ENCODE measurements at regions not wholly inside any gene's neighbourhood (a gene's known extent, or its start where the extent isn't known, plus 50 kb on each side); places are given as distances from the start of the nearest gene placed in this dataset.
"Not testable (repeated sequence)": the region's sequence is repeated elsewhere in the genome, so short reads cannot be mapped to it uniquely, and the experiment has no call there.

DNA sequence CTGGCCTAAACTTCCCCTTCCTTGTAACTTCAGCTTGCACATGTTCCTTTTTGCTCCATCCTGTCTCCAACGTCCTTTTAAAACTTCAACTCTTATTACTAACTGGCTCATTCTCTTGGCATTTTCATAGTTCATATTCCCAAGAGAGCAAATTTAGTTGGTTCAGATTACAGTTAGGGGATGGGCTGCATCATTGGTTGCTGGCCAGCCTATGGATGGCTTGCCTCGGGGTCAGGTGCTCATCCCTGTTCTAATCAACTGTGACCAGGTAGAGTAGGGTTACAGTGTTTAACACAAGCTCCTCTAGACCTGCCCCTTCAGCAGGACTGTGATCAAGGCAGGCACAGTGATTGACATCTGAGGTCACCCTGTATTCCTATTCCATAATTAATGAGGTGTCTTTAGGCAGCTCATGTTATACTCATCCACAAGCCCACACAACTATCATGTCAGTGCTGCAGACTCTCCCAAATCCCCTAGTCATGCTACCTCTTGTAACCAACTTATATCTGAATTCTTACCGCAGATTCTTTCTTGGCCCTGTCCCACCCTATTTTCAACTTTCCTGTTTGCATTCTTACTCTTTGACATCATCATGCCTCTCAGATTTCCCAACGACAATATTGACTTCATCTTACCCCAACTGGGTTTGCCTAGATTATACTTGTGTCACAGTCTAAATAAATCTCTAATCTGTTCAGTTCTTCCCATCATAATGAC lies 293.3 kb downstream of the MTX2 start:
- FAIRE-seq, result no peak
- no peak for DNase-seq (ENCODE audit: extremely low spot score, insufficient read length, low read depth)

DNA sequence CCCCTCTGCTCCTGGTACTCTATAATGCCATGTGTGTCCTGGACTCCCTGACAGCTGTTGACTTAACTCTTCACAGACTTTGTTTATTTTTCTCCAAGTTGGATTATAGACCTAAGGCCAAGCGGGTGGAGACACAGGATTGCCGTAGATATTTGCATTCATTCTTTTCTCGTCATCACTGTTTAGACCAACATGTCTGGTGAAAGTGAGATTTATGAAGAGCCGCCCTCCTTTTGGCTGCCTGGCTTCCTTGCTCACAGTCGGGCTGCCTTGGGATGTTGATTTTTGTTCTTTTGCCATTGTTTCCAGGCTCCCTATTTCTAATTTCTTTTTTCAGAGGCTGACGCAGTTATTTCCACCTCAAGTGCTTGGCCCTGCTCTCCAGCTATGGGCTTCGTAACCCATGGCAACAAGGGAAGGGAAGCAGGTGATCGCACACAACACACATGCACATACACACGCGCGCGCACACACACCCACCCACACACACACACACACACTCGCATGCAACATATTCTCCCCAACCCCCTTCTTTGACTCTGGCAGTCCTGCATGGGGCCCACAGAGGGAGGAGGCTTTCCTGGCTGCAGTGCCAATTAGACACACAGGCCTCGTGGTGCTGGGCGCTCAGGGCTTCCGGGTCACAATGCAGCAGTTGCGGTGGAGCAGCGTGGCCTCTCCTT lies 296.5 kb downstream of the MTX2 start:
- DNase-seq (ENCODE audit: extremely low spot score, insufficient read length, low read depth) (no peak), FAIRE-seq (no peak)

- DNase-seq (ENCODE audit: extremely low spot score, insufficient read length, low read depth) (no peak), FAIRE-seq (no peak)
Measured at GRCh38 chr2:176566496-176566895, 297.3 kb downstream of the MTX2 start.

- FAIRE-seq, result no peak
- DNase-seq (ENCODE audit: extremely low spot score, insufficient read length, low read depth), result no peak
Measured at GRCh38 chr2:176566961-176567360, 297.7 kb downstream of the MTX2 start.

GRCh38 chr2:176567361-176567760 lies 298.1 kb downstream of the MTX2 start:
- FAIRE-seq (no peak), DNase-seq (ENCODE audit: extremely low spot score, insufficient read length, low read depth) (no peak)

- FAIRE-seq, result no peak
- no peak for DNase-seq (ENCODE audit: extremely low spot score, insufficient read length, low read depth)
Measured at GRCh38 chr2:176569574-176569973, 300.3 kb downstream of the MTX2 start.

GRCh38 chr2:176573612-176574483 lies 304.6 kb downstream of the MTX2 start:
- FAIRE-seq (no peak), DNase-seq (ENCODE audit: extremely low spot score, insufficient read length, low read depth) (no peak)

- DNase-seq (ENCODE audit: extremely low spot score, insufficient read length, low read depth), result no peak
- FAIRE-seq, result no peak
Measured at GRCh38 chr2:176574484-176575236, 305.4 kb downstream of the MTX2 start.

- no peak for FAIRE-seq
- no peak for DNase-seq (ENCODE audit: extremely low spot score, insufficient read length, low read depth)
Measured at GRCh38 chr2:176575237-176575744, 306.0 kb downstream of the MTX2 start.

DNA sequence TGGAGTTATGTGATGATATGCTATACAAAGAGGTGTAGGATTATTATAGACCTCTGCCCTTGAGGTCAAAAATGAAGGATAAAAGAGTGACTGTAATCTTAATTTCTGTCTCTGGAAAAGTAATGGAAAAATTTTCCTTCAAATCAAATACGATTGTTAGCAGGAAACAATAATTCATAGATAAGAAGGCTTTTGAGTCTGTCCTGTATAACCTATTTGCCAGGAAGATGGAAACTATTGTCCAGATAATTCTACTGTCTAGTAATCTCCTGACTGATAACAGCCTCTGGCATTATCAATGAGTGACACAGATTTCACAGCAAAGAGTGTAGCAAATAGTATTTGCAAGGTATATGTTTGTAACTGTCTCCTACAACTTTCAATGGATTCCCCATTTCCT lies 307.8 kb downstream of the MTX2 start:
- no peak for DNase-seq (ENCODE audit: extremely low spot score, insufficient read length, low read depth)
- no peak for FAIRE-seq

GRCh38 chr2:176578292-176578691 lies 309.1 kb downstream of the MTX2 start:
- not testable (repeated sequence) for FAIRE-seq; DNase-seq (ENCODE audit: extremely low spot score, insufficient read length, low read depth)

GRCh38 chr2:176579608-176580007 lies 310.4 kb downstream of the MTX2 start:
- no peak for DNase-seq (ENCODE audit: extremely low spot score, insufficient read length, low read depth)
- no peak for FAIRE-seq

- no peak for DNase-seq (ENCODE audit: extremely low spot score, insufficient read length, low read depth)
- no peak for FAIRE-seq
Measured at GRCh38 chr2:176581557-176582165, 312.4 kb downstream of the MTX2 start.

- DNase-seq (ENCODE audit: extremely low spot score, insufficient read length, low read depth), result no peak
- no peak for FAIRE-seq
Measured at GRCh38 chr2:176582176-176582575, 312.9 kb downstream of the MTX2 start.

DNA sequence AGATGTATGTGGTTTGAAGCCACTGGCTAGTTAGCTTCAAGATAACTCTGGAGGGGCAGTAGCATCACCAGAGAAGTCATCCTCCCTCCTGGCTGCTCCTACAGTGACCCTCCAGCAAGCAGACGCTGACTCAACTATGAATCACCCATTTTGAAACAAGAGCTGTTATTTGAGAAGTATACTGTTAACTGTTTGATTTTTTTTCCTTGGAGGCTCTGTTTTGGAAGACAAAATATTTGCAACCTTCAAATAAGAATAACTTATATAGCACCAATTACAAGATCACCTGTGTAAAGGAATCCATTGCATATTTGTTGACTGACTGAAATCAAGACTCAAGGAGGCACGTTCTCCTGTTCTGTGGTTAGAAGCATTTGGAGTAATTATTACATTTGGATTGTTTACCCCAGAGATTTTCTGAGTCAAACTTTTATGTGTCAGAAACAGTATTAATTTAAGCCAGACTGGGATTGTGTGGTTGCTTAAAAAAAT lies 313.8 kb downstream of the MTX2 start:
- DNase-seq (ENCODE audit: extremely low spot score, insufficient read length, low read depth) (no peak), FAIRE-seq (no peak)

GRCh38 chr2:176583607-176584006 lies 314.4 kb downstream of the MTX2 start:
- FAIRE-seq, result no peak
- DNase-seq (ENCODE audit: extremely low spot score, insufficient read length, low read depth), result no peak

GRCh38 chr2:176584333-176584732 lies 315.1 kb downstream of the MTX2 start:
- DNase-seq (ENCODE audit: extremely low spot score, insufficient read length, low read depth) (no peak), FAIRE-seq (no peak)

- FAIRE-seq, result no peak
Measured at GRCh38 chr2:176585291-176585690, 316.0 kb downstream of the MTX2 start.

DNA sequence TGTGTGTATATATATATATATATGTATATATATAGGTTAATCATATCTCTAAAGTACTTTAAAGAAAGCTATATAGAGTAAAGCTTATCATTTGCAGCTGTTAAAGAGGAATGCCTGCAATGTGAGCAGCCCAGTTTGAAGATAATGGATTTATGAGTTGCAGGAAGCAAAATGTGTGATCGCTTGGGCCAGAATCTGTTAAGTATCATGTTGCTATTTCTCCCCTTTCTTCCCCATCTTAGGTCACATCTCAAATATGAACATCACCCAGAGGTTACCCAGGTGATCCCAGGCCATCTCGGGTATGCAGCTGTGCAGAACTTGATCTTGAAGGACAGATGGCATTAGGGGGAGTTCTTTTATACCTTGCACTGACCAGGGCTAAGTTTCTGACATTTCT lies 316.5 kb downstream of the MTX2 start:
- no peak for FAIRE-seq
- DNase-seq (ENCODE audit: extremely low spot score, insufficient read length, low read depth), result no peak

More at GRCh38 chr2:176585291-176585690, 316.0 kb downstream of the MTX2 start:
- DNase-seq (ENCODE audit: extremely low spot score, insufficient read length, low read depth), result no peak

Data from GM18507 (cell line).